ENCODE measurements at regions not wholly inside any gene's neighbourhood (a gene's known extent, or its start where the extent isn't known, plus 50 kb on each side); places are given as distances from the start of the nearest gene placed in this dataset.
"Not testable (repeated sequence)": the region's sequence is repeated elsewhere in the genome, so short reads cannot be mapped to it uniquely, and the experiment has no call there.

- not testable (repeated sequence) for DNase-seq (ENCODE audit: low read depth, low spot score)
These were observed 225.0 kb upstream of the FAM240B start for GRCh38 chr9:38944881-38945449.

- not testable (repeated sequence) for DNase-seq (ENCODE audit: low read depth, low spot score)
These were observed 220.6 kb upstream of the FAM240B start for GRCh38 chr9:38940501-38940900.

GRCh38 chr9:38938637-38939036 lies 218.7 kb upstream of the FAM240B start:
- DNase-seq (ENCODE audit: low read depth, low spot score): not testable (repeated sequence)

GRCh38 chr9:38927970-38928369 lies 208.0 kb upstream of the FAM240B start:
- not testable (repeated sequence) for DNase-seq (ENCODE audit: low read depth, low spot score)

GRCh38 chr9:38926565-38926964 lies 206.6 kb upstream of the FAM240B start:
- not testable (repeated sequence) for DNase-seq (ENCODE audit: low read depth, low spot score)

- not testable (repeated sequence) for DNase-seq (ENCODE audit: low read depth, low spot score)
These were observed 201.3 kb upstream of the FAM240B start for GRCh38 chr9:38921253-38921652.

- peak; percentile 23 for DNase-seq (ENCODE audit: low read depth, low spot score)
These were observed 190.7 kb upstream of the FAM240B start for GRCh38 chr9:38910629-38911028.

GRCh38 chr9:38904719-38905118 lies 184.8 kb upstream of the FAM240B start:
- DNase-seq (ENCODE audit: low read depth, low spot score): not testable (repeated sequence)

GRCh38 chr9:38901534-38902177 lies 181.7 kb upstream of the FAM240B start:
- DNase-seq (ENCODE audit: low read depth, low spot score): not testable (repeated sequence)

- DNase-seq (ENCODE audit: low read depth, low spot score): not testable (repeated sequence)
These were observed 176.5 kb upstream of the FAM240B start for GRCh38 chr9:38896404-38896803.

GRCh38 chr9:38895227-38895626 lies 175.3 kb upstream of the FAM240B start:
- not testable (repeated sequence) for DNase-seq (ENCODE audit: low read depth, low spot score)

- DNase-seq (ENCODE audit: low read depth, low spot score): not testable (repeated sequence)
These were observed 172.8 kb upstream of the FAM240B start for GRCh38 chr9:38892539-38893232.

- DNase-seq (ENCODE audit: low read depth, low spot score): not testable (repeated sequence)
These were observed 166.1 kb upstream of the FAM240B start for GRCh38 chr9:38886076-38886475.

GRCh38 chr9:38875616-38876015 lies 155.7 kb upstream of the FAM240B start:
- not testable (repeated sequence) for DNase-seq (ENCODE audit: low read depth, low spot score)

GRCh38 chr9:38871282-38871940 lies 151.5 kb upstream of the FAM240B start:
- DNase-seq (ENCODE audit: low read depth, low spot score): not testable (repeated sequence)

GRCh38 chr9:38859827-38860226 lies 139.9 kb upstream of the FAM240B start:
- DNase-seq (ENCODE audit: low read depth, low spot score): not testable (repeated sequence)

- not testable (repeated sequence) for DNase-seq (ENCODE audit: low read depth, low spot score)
These were observed 129.0 kb upstream of the FAM240B start for GRCh38 chr9:38848966-38849365.

- DNase-seq (ENCODE audit: low read depth, low spot score): not testable (repeated sequence)
These were observed 120.3 kb upstream of the FAM240B start for GRCh38 chr9:38840213-38840612.

- not testable (repeated sequence) for DNase-seq (ENCODE audit: low read depth, low spot score)
These were observed 113.8 kb upstream of the FAM240B start for GRCh38 chr9:38833706-38834105.

GRCh38 chr9:38813855-38814254 lies 93.9 kb upstream of the FAM240B start:
- not testable (repeated sequence) for DNase-seq (ENCODE audit: low read depth, low spot score)

- not testable (repeated sequence) for DNase-seq (ENCODE audit: low read depth, low spot score)
These were observed 88.1 kb upstream of the FAM240B start for GRCh38 chr9:38807919-38808459.

- no peak for DNase-seq (ENCODE audit: low read depth, low spot score)
These were observed 51.7 kb upstream of the FAM240B start for GRCh38 chr9:38771593-38771992.
